K562 (cell line): ENCODE measurements at regions not wholly inside any gene's neighbourhood (a gene's known extent, or its start where the extent isn't known, plus 50 kb on each side); places are given as distances from the start of the nearest gene placed in this dataset.

Experiments
- THRAP3 ChIP-seq: fragments of 450-650 bp; IDR thresholded peaks from 2 replicates; pipeline ENCODE4 v1.6.1; 2016; ENCODE audit warnings: mild to moderate bottlenecking, inconsistent platforms, borderline replicate concordance
- ZNF318 ChIP-seq, 2 experiments: fragments of 450-650 bp; IDR thresholded peaks; 2 replicates each; pipeline ENCODE4 v1.6.1; 2016; ENCODE audit warnings: mild to moderate bottlenecking in 2 of 2, borderline replicate concordance in 1 of 2, low read depth in 1 of 2, moderate library complexity in 1 of 2
- ZNF518B ChIP-seq: fragments of 250-450 bp; sonication (Bioruptor Pico); IDR thresholded peaks from 2 replicates; pipeline ENCODE4 v1.5.0; 2021; ENCODE audit warnings: mild to moderate bottlenecking, moderate library complexity

GRCh38 chr5:158017469-158017868 lies 158.5 kb upstream of the CLINT1 start (continued):
- TF ChIP-seq ZNF318 (IDR thresholded peaks at IDR 0.05; ENCODE audit: borderline replicate concordance in 1 of 2, low read depth in 1 of 2) (no peak), ZNF518B (no peak), THRAP3 (no peak)
